GM12865 (cell line): ENCODE measurements at regions not wholly inside any gene's neighbourhood (a gene's known extent, or its start where the extent isn't known, plus 50 kb on each side); places are given as distances from the start of the nearest gene placed in this dataset.
"Not testable (repeated sequence)": the region's sequence is repeated elsewhere in the genome, so short reads cannot be mapped to it uniquely, and the experiment has no call there.

Experiments
- DNase-seq: peaks from one replicate; pipeline ENCODE4 v3.0.0; 2010; ENCODE audit warnings: low read depth
- H3K4me3 ChIP-seq: 2 replicates; pipeline ENCODE4 v1.5.1; 2011; ENCODE audit warnings: mild to moderate bottlenecking, low read depth, low read length, control low read depth
- TF ChIP-seq, protein P1 (sequence below): IDR thresholded peaks from 2 replicates; pipeline ENCODE4 v1.5.1; 2011; ENCODE audit warnings: low read length, control low read depth, low read depth, inconsistent platforms; ENCODE audit not compliant: insufficient read depth; ENCODE audit errors: missing control alignments

DNA sequence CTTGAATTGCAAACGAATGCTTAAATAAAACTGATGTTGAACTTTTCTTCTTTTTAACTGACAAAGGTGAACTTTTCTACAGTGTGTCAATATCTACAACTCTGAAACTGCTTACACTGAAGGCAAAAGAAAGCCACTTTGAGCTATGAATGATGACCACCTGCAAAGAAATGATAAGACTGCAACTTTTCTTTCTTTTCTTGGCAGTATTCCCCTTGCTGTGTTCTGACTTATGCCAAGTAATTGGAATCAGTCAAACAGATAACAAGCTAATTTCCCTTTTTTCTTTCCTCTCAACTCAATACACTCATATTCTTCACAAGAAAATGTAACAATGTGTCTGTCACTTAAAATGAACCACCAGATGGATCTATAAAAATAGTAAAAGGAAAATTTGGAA, 588.1 kb upstream of the BRINP3 start:
- no peak overlapping the region for H3K4me3 ChIP-seq
- DNase-seq, result no peak
- TF ChIP-seq, protein P1, sequence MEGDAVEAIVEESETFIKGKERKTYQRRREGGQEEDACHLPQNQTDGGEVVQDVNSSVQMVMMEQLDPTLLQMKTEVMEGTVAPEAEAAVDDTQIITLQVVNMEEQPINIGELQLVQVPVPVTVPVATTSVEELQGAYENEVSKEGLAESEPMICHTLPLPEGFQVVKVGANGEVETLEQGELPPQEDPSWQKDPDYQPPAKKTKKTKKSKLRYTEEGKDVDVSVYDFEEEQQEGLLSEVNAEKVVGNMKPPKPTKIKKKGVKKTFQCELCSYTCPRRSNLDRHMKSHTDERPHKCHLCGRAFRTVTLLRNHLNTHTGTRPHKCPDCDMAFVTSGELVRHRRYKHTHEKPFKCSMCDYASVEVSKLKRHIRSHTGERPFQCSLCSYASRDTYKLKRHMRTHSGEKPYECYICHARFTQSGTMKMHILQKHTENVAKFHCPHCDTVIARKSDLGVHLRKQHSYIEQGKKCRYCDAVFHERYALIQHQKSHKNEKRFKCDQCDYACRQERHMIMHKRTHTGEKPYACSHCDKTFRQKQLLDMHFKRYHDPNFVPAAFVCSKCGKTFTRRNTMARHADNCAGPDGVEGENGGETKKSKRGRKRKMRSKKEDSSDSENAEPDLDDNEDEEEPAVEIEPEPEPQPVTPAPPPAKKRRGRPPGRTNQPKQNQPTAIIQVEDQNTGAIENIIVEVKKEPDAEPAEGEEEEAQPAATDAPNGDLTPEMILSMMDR, result no peak

DNA sequence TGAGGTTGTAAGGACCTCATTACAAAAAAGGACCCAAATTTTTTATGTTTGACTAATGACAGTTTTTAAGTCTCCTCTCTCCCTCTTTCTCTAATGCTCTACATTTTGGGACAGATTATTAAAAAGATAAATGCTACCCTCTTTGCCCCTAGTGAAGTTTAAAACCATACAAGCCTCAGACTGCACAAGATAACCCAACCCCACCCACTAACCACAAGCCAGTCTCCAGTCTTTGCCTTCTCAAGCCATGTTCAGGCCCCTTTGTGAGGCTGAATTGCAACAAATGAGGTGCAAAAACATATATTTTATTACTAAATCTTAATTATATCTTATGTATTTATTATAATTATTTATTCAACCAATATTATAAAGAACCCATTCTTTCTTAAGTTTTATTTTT, 597.2 kb upstream of the BRINP3 start:
- TF ChIP-seq, protein P1, result no peak
- H3K4me3 ChIP-seq, result no peak overlapping the region
- no peak for DNase-seq

DNA sequence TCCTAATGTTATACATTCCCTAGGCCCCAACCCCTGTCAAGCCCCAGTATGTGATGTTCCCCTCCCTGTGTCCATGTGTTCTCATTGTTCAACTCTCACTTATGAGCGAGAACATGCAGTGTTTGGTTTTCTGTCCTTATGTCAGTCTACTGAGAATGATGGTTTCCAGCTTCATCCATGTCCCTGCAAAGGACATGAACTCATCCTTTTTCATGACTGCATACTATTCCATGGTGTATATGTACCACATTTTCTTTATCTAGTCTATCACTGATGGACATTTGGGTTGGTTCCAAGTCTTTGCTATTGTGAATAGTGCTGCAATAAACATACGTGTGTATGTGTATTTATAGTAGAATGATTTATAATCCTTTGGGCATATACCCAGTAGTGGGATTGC, 605.4 kb upstream of the BRINP3 start:
- H3K4me3 ChIP-seq, DNase-seq: not testable (repeated sequence)

DNA sequence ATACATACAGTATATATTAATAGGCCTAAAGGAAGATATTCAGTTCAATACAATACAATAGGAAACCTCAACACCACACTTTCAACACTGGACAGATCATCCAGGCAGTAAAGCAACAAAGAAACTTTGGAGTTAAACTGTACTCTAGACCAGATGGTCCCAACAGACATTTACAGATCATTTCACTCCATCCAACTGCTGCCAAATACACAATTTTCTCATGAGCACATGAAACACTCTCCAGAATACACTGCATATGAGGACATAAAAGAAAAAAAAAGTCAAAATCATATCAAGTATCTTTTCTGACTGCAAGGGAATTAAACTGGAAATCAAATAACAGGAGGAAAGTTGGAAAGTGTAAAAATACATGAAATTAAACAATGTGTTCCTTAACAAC, 607.5 kb upstream of the BRINP3 start:
- no peak for DNase-seq
- TF ChIP-seq, protein P1, result no peak
- no peak overlapping the region for H3K4me3 ChIP-seq

DNA sequence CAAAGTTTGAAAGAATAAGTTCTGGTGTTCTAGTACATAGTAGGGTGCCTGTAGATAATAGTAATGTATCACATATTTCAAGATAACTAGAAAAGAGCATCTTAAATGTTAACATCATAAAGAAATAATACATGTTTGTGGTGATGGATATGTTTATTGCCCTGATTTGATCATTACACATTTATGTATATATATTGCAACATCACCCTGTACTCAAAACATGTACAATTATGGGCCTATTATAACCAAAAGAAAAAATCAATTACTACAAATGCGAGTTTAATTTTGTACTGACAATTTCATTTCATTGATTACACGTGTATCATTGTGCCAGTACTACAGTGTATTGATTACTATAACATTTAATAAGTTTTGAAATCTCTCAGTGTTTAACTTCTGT, 609.2 kb upstream of the BRINP3 start:
- no peak overlapping the region for H3K4me3 ChIP-seq
- DNase-seq, result no peak
- TF ChIP-seq, protein P1, result no peak

DNA sequence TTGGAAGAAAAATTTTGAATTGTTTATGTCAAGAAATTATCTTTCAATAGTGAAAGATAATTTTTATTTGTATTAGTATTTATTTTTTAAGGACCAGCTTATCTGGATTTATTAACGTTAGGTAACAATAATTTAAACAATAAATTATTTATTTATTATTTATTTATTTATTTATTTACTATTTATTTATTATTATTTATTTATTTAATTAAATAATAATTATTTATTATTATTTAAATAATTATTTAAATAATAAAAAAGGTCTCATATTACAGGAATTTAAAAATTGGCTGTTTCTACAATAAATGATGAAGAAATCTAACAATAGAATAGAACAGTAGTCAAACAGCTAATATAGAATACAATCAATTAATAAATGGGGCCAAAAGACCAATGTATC, 618.7 kb upstream of the BRINP3 start:
- no peak overlapping the region for H3K4me3 ChIP-seq
- no peak for DNase-seq
- TF ChIP-seq, protein P1, result no peak

DNA sequence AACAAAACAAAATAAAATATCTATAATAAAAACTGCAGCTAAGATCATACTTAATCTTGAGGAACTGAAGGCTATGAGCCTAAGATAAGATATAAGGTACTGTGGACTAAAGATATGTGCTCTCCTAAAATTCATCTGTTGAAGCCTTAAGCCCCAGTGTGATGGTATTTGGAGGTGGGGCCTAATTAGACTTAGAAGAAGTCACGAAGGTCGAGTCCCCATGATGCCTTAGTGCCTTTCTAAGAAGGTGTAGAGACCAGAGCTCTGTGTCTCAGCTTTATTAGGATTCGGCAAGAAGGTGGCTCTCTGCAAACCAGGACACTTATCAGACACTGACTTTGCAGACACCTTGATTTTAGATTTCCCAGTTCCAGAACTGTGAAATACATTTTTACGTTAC, 622.0 kb upstream of the BRINP3 start:
- TF ChIP-seq, protein P1, result no peak
- no peak overlapping the region for H3K4me3 ChIP-seq

DNA sequence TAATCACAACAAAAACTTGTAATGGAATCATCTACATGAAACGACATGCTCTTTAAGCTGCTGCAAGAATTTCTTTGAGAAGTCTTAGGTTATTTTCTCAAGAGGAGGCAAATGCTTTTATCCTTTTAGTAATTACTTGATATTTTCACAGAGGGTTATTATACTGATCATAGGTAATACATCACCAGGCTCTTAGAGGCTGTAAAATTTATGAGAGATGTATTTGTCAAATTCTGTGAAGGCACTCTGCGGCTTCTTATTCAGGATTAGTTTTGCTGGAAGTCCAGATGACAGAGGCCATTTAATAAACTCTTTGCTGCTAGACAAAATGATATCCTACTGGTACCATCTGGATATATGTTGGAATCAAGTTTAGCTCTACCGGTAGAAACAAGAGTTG, 624.3 kb upstream of the BRINP3 start:
- no peak for DNase-seq
- H3K4me3 ChIP-seq, result no peak overlapping the region
- TF ChIP-seq, protein P1, result no peak

More for the DNA sequence above, 622.0 kb upstream of the BRINP3 start:
- no peak for DNase-seq
